MM.1S (cell line): ENCODE measurements at regions not wholly inside any gene's neighbourhood (a gene's known extent, or its start where the extent isn't known, plus 50 kb on each side); places are given as distances from the start of the nearest gene placed in this dataset.

Experiments
- CTCF ChIP-seq: fragments of 300-600 bp; sonication (generic); IDR thresholded peaks from 2 replicates; pipeline ENCODE4 v1.5.1; 2016; ENCODE audit warnings: antibody characterized with exemption, low read length, mixed read lengths
- EZH2phosphoT487 ChIP-seq: fragments of 300-600 bp; sonication (generic); IDR thresholded peaks from 2 replicates; pipeline ENCODE4 v1.6.1; 2018; ENCODE audit warnings: antibody characterized with exemption, low read length

GRCh38 chr11:92768121-92768840, 201.2 kb upstream of the MTNR1B start:
- TF ChIP-seq CTCF: no peak
- TF ChIP-seq EZH2phosphoT487: no peak
